Keratinocyte (primary cell): ENCODE measurements at regions not wholly inside any gene's neighbourhood (a gene's known extent, or its start where the extent isn't known, plus 50 kb on each side); places are given as distances from the start of the nearest gene placed in this dataset.

Experiments
- DNase-seq: peaks from one replicate; pipeline ENCODE4 v3.0.0-alpha.2; 2011; ENCODE audit warnings: low read depth, missing footprints, low spot score
- FAIRE-seq: peaks from 2 replicates; lab custom pipeline; 2011; peaks lifted over from hg19 to GRCh38; lab: Jason Lieb, UNC
- H2AFZ ChIP-seq: 2 replicates; pipeline ENCODE4 v1.6.0; 2012; ENCODE audit warnings: low read length, control low read depth, inconsistent platforms; ENCODE audit not compliant: control insufficient read depth
- H3K27ac ChIP-seq: 2 replicates; pipeline ENCODE4 v1.5.1; 2011; ENCODE audit warnings: low read length; ENCODE audit not compliant: control insufficient read depth, insufficient read depth
- H3K27me3 ChIP-seq: 3 replicates; pipeline ENCODE4 v1.6.0; 2011; ENCODE audit warnings: low read length; ENCODE audit not compliant: control insufficient read depth, insufficient read depth; ENCODE audit errors: extremely low read depth
- H3K36me3 ChIP-seq, 2 experiments: 2 replicates in 1 of 2; 3 replicates in 1 of 2; pipeline ENCODE4 v1.5.1; 2011; ENCODE audit warnings: low read length in 2 of 2, mild to moderate bottlenecking in 1 of 2; ENCODE audit not compliant: control insufficient read depth in 2 of 2, insufficient read depth in 2 of 2; ENCODE audit errors: extremely low read depth in 1 of 2
- H3K4me1 ChIP-seq: 3 replicates; pipeline ENCODE4 v1.5.1; 2011; ENCODE audit warnings: low read length; ENCODE audit not compliant: control insufficient read depth, insufficient read depth; ENCODE audit errors: extremely low read depth
- H3K4me2 ChIP-seq: 3 replicates; pipeline ENCODE4 v1.6.0; 2011; ENCODE audit warnings: low read depth, low read length; ENCODE audit not compliant: control insufficient read depth, insufficient read depth; ENCODE audit errors: extremely low read depth
- H3K4me3 ChIP-seq, 3 experiments: fragments of 200-600 bp in 1 of 3; sonication (generic) in 1 of 3; 2 replicates in 2 of 3; 3 replicates in 1 of 3; pipeline ENCODE4 v1.5.1; 2011 to 2016; ENCODE audit warnings: low read length in 3 of 3, mild to moderate bottlenecking in 3 of 3, control low read depth in 2 of 3, inconsistent platforms in 1 of 3, low read depth in 1 of 3, mixed read lengths in 1 of 3, mixed run types in 1 of 3, moderate library complexity in 1 of 3; ENCODE audit not compliant: control insufficient read depth in 2 of 3, insufficient read depth in 2 of 3; ENCODE audit errors: extremely low read depth in 1 of 3
- H3K79me2 ChIP-seq: 2 replicates; pipeline ENCODE4 v1.6.0; 2012; ENCODE audit warnings: low read length; ENCODE audit not compliant: control insufficient read depth, insufficient read depth
- H3K9ac ChIP-seq: 3 replicates; pipeline ENCODE4 v1.6.0; 2011; ENCODE audit warnings: low read length; ENCODE audit not compliant: control insufficient read depth, insufficient read depth; ENCODE audit errors: extremely low read depth
- H3K9me1 ChIP-seq: 3 replicates; pipeline ENCODE4 v1.6.0; 2011; ENCODE audit warnings: low read length; ENCODE audit not compliant: control insufficient read depth, insufficient read depth; ENCODE audit errors: extremely low read depth
- H3K9me3 ChIP-seq: 2 replicates; pipeline ENCODE4 v1.5.1; 2012; ENCODE audit warnings: low read depth, low read length; ENCODE audit not compliant: control insufficient read depth
- H4K20me1 ChIP-seq: 3 replicates; pipeline ENCODE4 v1.6.0; 2011; ENCODE audit warnings: low read length; ENCODE audit not compliant: control insufficient read depth, insufficient read depth; ENCODE audit errors: extremely low read depth
- CTCF ChIP-seq, 3 experiments: IDR thresholded peaks in 1 of 3; conservative IDR thresholded peaks in 1 of 3; optimal IDR thresholded peaks in 1 of 3; 2 replicates in 2 of 3; 3 replicates in 1 of 3; pipeline versions ENCODE3 to v1.5.1; 2011; ENCODE audit warnings: low read length in 3 of 3, mild to moderate bottlenecking in 3 of 3, moderate library complexity in 2 of 3, control low read depth in 1 of 3, inconsistent platforms in 1 of 3; ENCODE audit not compliant: insufficient read depth in 2 of 3; ENCODE audit errors: extremely low read depth in 1 of 3
- EZH2 ChIP-seq: IDR thresholded peaks from one replicate; pipeline ENCODE4 v1.6.1; 2012; ENCODE audit warnings: inconsistent platforms, mild to moderate bottlenecking, low read length, moderate library complexity
- dilution Hi-C: fragments of 300-500 bp; cut with MboI; formaldehyde crosslinking; loops from one replicate; pipeline ENCODE4 v1.7.0; 2020; ENCODE audit warnings: low sequenced_read_pairs; ENCODE audit not compliant: extremely low pct_ligation_motif_present

- Histone ChIP-seq H3K4me1 (no peaks in the 10 kb centered on the region), H3K27me3 (no peaks in the 10 kb centered on the region), H3K79me2 (no peaks in the 10 kb centered on the region), H3K4me3 (no peak overlapping the region), H2AFZ (no peak overlapping the region), H3K9me1 (no peaks in the 10 kb centered on the region), H3K4me2 (no peak overlapping the region), H3K27ac (no peak overlapping the region), H3K9me3 (no peaks in the 10 kb centered on the region), H3K36me3 (no peaks in the 10 kb centered on the region), H4K20me1 (no peaks in the 10 kb centered on the region), H3K9ac (no peak overlapping the region)
- dilution Hi-C loops, result no loop called here
- FAIRE-seq (no peak), DNase-seq (no peak)
- TF ChIP-seq EZH2 (no peak), CTCF (optimal IDR thresholded peaks at IDR 0.05 in 1 of 3, IDR thresholded peaks at IDR 0.05 in 1 of 3, conservative IDR thresholded peaks at IDR 0.05 in 1 of 3; ENCODE audit: extremely low read depth in 1 of 3, insufficient read depth in 2 of 3, low read length in 3 of 3) (no peak)
These were observed 424.6 kb downstream of the BTG1 start for GRCh38 chr12:91721023-91721422.

- TF ChIP-seq EZH2, result no peak
- TF ChIP-seq CTCF (optimal IDR thresholded peaks at IDR 0.05 in 1 of 3, IDR thresholded peaks at IDR 0.05 in 1 of 3, conservative IDR thresholded peaks at IDR 0.05 in 1 of 3; ENCODE audit: extremely low read depth in 1 of 3, insufficient read depth in 2 of 3, low read length in 3 of 3), result no peak
- no peak overlapping the region for H3K9ac ChIP-seq
- H3K79me2 ChIP-seq, result no peaks in the 10 kb centered on the region
- no peaks in the 10 kb centered on the region for H3K4me1 ChIP-seq
- FAIRE-seq (no peak), DNase-seq (no peak)
- H3K36me3 ChIP-seq, result no peaks in the 10 kb centered on the region
- H3K9me1 ChIP-seq, result no peaks in the 10 kb centered on the region
- H3K27ac ChIP-seq, result no peak overlapping the region
- dilution Hi-C loops, result no loop called here
- no peak overlapping the region for H3K4me2 ChIP-seq
- no peak overlapping the region for H2AFZ ChIP-seq
- H3K4me3 ChIP-seq, result no peak overlapping the region
- H3K9me3 ChIP-seq, result no peaks in the 10 kb centered on the region
- no peaks in the 10 kb centered on the region for H4K20me1 ChIP-seq
- no peaks in the 10 kb centered on the region for H3K27me3 ChIP-seq
These were observed 427.3 kb downstream of the BTG1 start for GRCh38 chr12:91718326-91718725.
